ENCODE measurements at regions not wholly inside any gene's neighbourhood (a gene's known extent, or its start where the extent isn't known, plus 50 kb on each side); places are given as distances from the start of the nearest gene placed in this dataset.

GRCh38 chr3:127393131-127393820 is 105.4 kb upstream of the PRR20G start:
- Histone ChIP-seq H3K4me1 (ENCODE audit: low read depth, poor library complexity, severe bottlenecking) (no peaks in the 10 kb centered on the region), H3K4me3 (IDR thresholded peaks at IDR 0.05; ENCODE audit: insufficient read depth, low read depth, low read length) (no peak overlapping the region), H2AFZ (ENCODE audit: low read depth) (no peak overlapping the region), H3K27ac (no peak overlapping the region), H3K27me3 (ENCODE audit: insufficient read depth, low read depth) (no peaks in the 10 kb centered on the region; the same call in 1 of the 2 replicates), H3K36me3 (ENCODE audit: insufficient read depth) (no peaks in the 10 kb centered on the region), H3K4me2 (no peak overlapping the region), H4K20me1 (ENCODE audit: insufficient read depth) (no peaks in the 10 kb centered on the region), H3K79me2 (ENCODE audit: insufficient read depth, low read depth) (no peaks in the 10 kb centered on the region), H3K9ac (no peak overlapping the region)
- TF ChIP-seq CTCF (conservative IDR thresholded peaks at IDR 0.05; ENCODE audit: low read depth, low read length): no peak

GRCh38 chr3:127392156-127392490 is 104.3 kb upstream of the PRR20G start:
- Histone ChIP-seq H3K9ac (no peak overlapping the region), H3K27ac (no peak overlapping the region), H3K4me2 (no peak overlapping the region), H3K79me2 (ENCODE audit: insufficient read depth, low read depth) (no peaks in the 10 kb centered on the region), H3K4me3 (IDR thresholded peaks at IDR 0.05; ENCODE audit: insufficient read depth, low read depth, low read length) (no peak overlapping the region), H2AFZ (ENCODE audit: low read depth) (no peak overlapping the region), H3K4me1 (ENCODE audit: low read depth, poor library complexity, severe bottlenecking) (no peaks in the 10 kb centered on the region), H4K20me1 (ENCODE audit: insufficient read depth) (no peaks in the 10 kb centered on the region), H3K27me3 (ENCODE audit: insufficient read depth, low read depth) (no peaks in the 10 kb centered on the region; the same call in 1 of the 2 replicates), H3K36me3 (ENCODE audit: insufficient read depth) (no peaks in the 10 kb centered on the region)
- no peak for TF ChIP-seq CTCF (conservative IDR thresholded peaks at IDR 0.05; ENCODE audit: low read depth, low read length)

- H3K4me1 ChIP-seq (ENCODE audit: low read depth, poor library complexity, severe bottlenecking): no peaks in the 10 kb centered on the region
- H3K79me2 ChIP-seq (ENCODE audit: insufficient read depth, low read depth): no peaks in the 10 kb centered on the region
- no peak overlapping the region for H3K4me3 ChIP-seq (IDR thresholded peaks at IDR 0.05; ENCODE audit: insufficient read depth, low read depth, low read length)
- H3K4me2 ChIP-seq: no peak overlapping the region
- H3K27me3 ChIP-seq (ENCODE audit: insufficient read depth, low read depth): no peaks in the 10 kb centered on the region; the same call in 1 of the 2 replicates
- H3K27ac ChIP-seq: no peak overlapping the region
- H3K9ac ChIP-seq: no peak overlapping the region
- H4K20me1 ChIP-seq (ENCODE audit: insufficient read depth): no peaks in the 10 kb centered on the region
- no peak for TF ChIP-seq CTCF (conservative IDR thresholded peaks at IDR 0.05; ENCODE audit: low read depth, low read length)
- no peaks in the 10 kb centered on the region for H3K36me3 ChIP-seq (ENCODE audit: insufficient read depth)
- H2AFZ ChIP-seq (ENCODE audit: low read depth): no peak overlapping the region
Observed at GRCh38 chr3:127391436-127392155, 103.8 kb upstream of the PRR20G start.

GRCh38 chr3:127390365-127391025 is 102.6 kb upstream of the PRR20G start:
- Histone ChIP-seq H3K4me2 (no peak overlapping the region), H3K79me2 (ENCODE audit: insufficient read depth, low read depth) (no peaks in the 10 kb centered on the region), H4K20me1 (ENCODE audit: insufficient read depth) (no peaks in the 10 kb centered on the region), H3K36me3 (ENCODE audit: insufficient read depth) (no peaks in the 10 kb centered on the region), H3K9ac (no peak overlapping the region), H3K27me3 (ENCODE audit: insufficient read depth, low read depth) (no peaks in the 10 kb centered on the region; the same call in 1 of the 2 replicates), H3K4me3 (IDR thresholded peaks at IDR 0.05; ENCODE audit: insufficient read depth, low read depth, low read length) (no peak overlapping the region), H3K27ac (no peak overlapping the region), H3K4me1 (ENCODE audit: low read depth, poor library complexity, severe bottlenecking) (no peaks in the 10 kb centered on the region), H2AFZ (ENCODE audit: low read depth) (no peak overlapping the region)
- TF ChIP-seq CTCF (conservative IDR thresholded peaks at IDR 0.05; ENCODE audit: low read depth, low read length): no peak
